ENCODE measurements at regions not wholly inside any gene's neighbourhood (a gene's known extent, or its start where the extent isn't known, plus 50 kb on each side); places are given as distances from the start of the nearest gene placed in this dataset.

DNA sequence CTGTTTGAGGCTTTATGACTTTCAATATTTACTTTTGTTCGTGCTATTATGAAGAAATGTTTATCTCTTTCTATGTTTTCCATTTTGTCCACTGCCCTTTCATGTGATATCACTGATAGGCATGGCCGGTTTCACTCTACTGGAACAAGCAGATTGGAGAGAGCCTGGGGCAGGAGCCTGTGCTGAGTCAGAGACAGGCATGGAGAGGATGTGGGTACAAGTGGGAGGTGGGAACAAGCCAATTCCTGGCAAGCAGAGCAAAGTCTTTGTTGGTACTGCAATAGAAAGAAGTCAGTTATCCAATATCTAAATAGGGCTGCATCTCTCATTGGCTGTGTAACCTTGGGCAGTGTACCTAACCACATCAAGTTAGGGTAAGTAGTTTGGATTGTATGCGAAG is 545.6 kb upstream of the MAP3K7 start:
- no peaks in the 10 kb centered on the region for H3K4me1 ChIP-seq (ENCODE audit: control insufficient read depth in 4 of 4, insufficient read depth in 4 of 4, low read length in 3 of 4)
- H3K27me3 ChIP-seq (ENCODE audit: control insufficient read depth in 4 of 4, insufficient read depth in 4 of 4, low read length in 3 of 4): peaks cover 0 to 4% (median 0%) of the 10 kb centered on the region in 4 donors
- no peak overlapping the region for H3K9ac ChIP-seq (ENCODE audit: low read depth in 1 of 2, low read length in 2 of 2)
- TF ChIP-seq HNF4G (IDR thresholded peaks at IDR 0.05) (no peak), FOXA2 (IDR thresholded peaks at IDR 0.05) (no peak), FOXA1 (IDR thresholded peaks at IDR 0.05) (no peak), SP1 (IDR thresholded peaks at IDR 0.05) (no peak), NR2F2 (IDR thresholded peaks at IDR 0.05) (no peak)
- TF ChIP-seq, protein P1, sequence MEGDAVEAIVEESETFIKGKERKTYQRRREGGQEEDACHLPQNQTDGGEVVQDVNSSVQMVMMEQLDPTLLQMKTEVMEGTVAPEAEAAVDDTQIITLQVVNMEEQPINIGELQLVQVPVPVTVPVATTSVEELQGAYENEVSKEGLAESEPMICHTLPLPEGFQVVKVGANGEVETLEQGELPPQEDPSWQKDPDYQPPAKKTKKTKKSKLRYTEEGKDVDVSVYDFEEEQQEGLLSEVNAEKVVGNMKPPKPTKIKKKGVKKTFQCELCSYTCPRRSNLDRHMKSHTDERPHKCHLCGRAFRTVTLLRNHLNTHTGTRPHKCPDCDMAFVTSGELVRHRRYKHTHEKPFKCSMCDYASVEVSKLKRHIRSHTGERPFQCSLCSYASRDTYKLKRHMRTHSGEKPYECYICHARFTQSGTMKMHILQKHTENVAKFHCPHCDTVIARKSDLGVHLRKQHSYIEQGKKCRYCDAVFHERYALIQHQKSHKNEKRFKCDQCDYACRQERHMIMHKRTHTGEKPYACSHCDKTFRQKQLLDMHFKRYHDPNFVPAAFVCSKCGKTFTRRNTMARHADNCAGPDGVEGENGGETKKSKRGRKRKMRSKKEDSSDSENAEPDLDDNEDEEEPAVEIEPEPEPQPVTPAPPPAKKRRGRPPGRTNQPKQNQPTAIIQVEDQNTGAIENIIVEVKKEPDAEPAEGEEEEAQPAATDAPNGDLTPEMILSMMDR (IDR thresholded peaks at IDR 0.05; ENCODE audit: low read depth, low read length, missing input control): no peak
- no peak overlapping the region for H3K4me3 ChIP-seq (ENCODE audit: low read depth in 1 of 3, low read length in 3 of 3)
- DNase-seq (ENCODE audit: low spot score): no peak
- peaks cover 0 to under 1% (median under 1%) of the 10 kb centered on the region in 4 donors for H3K9me3 ChIP-seq (ENCODE audit: control insufficient read depth in 4 of 4, low read length in 3 of 4)
- no peak overlapping the region for H3K27ac ChIP-seq (ENCODE audit: low read depth in 1 of 2, low read length in 2 of 2)
- 66% methylated on average over 3 of the region's 3 CpGs for WGBS
- H3K36me3 ChIP-seq (ENCODE audit: control insufficient read depth in 4 of 4, insufficient read depth in 3 of 4, low read depth in 1 of 4, low read length in 3 of 4): no peaks in the 10 kb centered on the region

DNA sequence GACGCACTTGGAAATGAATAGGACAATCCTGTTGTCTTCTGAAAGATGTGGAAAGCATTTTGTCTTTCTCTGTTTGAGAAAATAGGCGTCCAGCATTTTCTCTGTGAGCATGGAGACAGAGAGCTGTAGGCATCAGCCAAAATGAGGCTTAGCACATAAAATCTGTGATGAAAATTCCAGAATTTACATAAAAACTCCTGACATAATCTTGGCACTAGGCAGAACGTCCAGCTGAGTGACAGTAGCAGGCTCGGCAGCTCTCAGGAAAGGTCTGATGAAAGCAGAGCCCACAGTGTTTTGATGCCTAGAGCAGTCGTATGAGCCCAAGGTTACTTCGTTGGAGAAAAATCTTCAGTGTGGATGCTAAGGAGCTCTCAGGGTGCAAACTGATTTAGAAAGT is 543.3 kb upstream of the MAP3K7 start:
- WGBS: 62% methylated on average over 6 of the region's 6 CpGs
- H3K4me1 ChIP-seq (ENCODE audit: control insufficient read depth in 4 of 4, insufficient read depth in 4 of 4, low read length in 3 of 4): no peaks in the 10 kb centered on the region
- no peak overlapping the region for H3K9ac ChIP-seq (ENCODE audit: low read depth in 1 of 2, low read length in 2 of 2)
- H3K9me3 ChIP-seq (ENCODE audit: control insufficient read depth in 4 of 4, low read length in 3 of 4): peaks cover 0 to 3% (median under 1%) of the 10 kb centered on the region in 4 donors
- H3K27ac ChIP-seq (ENCODE audit: low read depth in 1 of 2, low read length in 2 of 2): no peak overlapping the region
- no peak for DNase-seq (ENCODE audit: low spot score)
- H3K4me3 ChIP-seq (ENCODE audit: low read depth in 1 of 3, low read length in 3 of 3): no peak overlapping the region
- TF ChIP-seq RAD21 (IDR thresholded peaks at IDR 0.05) (no peak), FOXA2 (IDR thresholded peaks at IDR 0.05) (no peak), SP1 (IDR thresholded peaks at IDR 0.05) (no peak), RXRA (IDR thresholded peaks at IDR 0.05) (no peak), FOXA1 (IDR thresholded peaks at IDR 0.05) (no peak), GABPA (IDR thresholded peaks at IDR 0.05 in 1 of 2, conservative IDR thresholded peaks at IDR 0.05 in 1 of 2) (no peak), HNF4A (conservative IDR thresholded peaks at IDR 0.05) (no peak), NR2F2 (IDR thresholded peaks at IDR 0.05) (no peak), ZBTB33 (IDR thresholded peaks at IDR 0.05) (no peak), TAF1 (conservative IDR thresholded peaks at IDR 0.05) (no peak)
- TF ChIP-seq, protein P1 (IDR thresholded peaks at IDR 0.05; ENCODE audit: low read depth, low read length, missing input control): no peak
- TF ChIP-seq, protein P2, sequence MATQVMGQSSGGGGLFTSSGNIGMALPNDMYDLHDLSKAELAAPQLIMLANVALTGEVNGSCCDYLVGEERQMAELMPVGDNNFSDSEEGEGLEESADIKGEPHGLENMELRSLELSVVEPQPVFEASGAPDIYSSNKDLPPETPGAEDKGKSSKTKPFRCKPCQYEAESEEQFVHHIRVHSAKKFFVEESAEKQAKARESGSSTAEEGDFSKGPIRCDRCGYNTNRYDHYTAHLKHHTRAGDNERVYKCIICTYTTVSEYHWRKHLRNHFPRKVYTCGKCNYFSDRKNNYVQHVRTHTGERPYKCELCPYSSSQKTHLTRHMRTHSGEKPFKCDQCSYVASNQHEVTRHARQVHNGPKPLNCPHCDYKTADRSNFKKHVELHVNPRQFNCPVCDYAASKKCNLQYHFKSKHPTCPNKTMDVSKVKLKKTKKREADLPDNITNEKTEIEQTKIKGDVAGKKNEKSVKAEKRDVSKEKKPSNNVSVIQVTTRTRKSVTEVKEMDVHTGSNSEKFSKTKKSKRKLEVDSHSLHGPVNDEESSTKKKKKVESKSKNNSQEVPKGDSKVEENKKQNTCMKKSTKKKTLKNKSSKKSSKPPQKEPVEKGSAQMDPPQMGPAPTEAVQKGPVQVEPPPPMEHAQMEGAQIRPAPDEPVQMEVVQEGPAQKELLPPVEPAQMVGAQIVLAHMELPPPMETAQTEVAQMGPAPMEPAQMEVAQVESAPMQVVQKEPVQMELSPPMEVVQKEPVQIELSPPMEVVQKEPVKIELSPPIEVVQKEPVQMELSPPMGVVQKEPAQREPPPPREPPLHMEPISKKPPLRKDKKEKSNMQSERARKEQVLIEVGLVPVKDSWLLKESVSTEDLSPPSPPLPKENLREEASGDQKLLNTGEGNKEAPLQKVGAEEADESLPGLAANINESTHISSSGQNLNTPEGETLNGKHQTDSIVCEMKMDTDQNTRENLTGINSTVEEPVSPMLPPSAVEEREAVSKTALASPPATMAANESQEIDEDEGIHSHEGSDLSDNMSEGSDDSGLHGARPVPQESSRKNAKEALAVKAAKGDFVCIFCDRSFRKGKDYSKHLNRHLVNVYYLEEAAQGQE (IDR thresholded peaks at IDR 0.05): no peak
- TF ChIP-seq, protein P3, sequence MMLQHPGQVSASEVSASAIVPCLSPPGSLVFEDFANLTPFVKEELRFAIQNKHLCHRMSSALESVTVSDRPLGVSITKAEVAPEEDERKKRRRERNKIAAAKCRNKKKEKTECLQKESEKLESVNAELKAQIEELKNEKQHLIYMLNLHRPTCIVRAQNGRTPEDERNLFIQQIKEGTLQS (IDR thresholded peaks at IDR 0.05): no peak
- TF ChIP-seq, protein P4, sequence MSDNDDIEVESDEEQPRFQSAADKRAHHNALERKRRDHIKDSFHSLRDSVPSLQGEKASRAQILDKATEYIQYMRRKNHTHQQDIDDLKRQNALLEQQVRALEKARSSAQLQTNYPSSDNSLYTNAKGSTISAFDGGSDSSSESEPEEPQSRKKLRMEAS (IDR thresholded peaks at IDR 0.05): no peak
- no peaks in the 10 kb centered on the region for H3K36me3 ChIP-seq (ENCODE audit: control insufficient read depth in 4 of 4, insufficient read depth in 3 of 4, low read depth in 1 of 4, low read length in 3 of 4)
- H3K27me3 ChIP-seq (ENCODE audit: control insufficient read depth in 4 of 4, insufficient read depth in 4 of 4, low read length in 3 of 4): peaks cover 0 to 4% (median 0%) of the 10 kb centered on the region in 4 donors

Measured in liver (tissue), 8 donors.